ENCODE measurements at regions not wholly inside any gene's neighbourhood (a gene's known extent, or its start where the extent isn't known, plus 50 kb on each side); places are given as distances from the start of the nearest gene placed in this dataset.

DNA sequence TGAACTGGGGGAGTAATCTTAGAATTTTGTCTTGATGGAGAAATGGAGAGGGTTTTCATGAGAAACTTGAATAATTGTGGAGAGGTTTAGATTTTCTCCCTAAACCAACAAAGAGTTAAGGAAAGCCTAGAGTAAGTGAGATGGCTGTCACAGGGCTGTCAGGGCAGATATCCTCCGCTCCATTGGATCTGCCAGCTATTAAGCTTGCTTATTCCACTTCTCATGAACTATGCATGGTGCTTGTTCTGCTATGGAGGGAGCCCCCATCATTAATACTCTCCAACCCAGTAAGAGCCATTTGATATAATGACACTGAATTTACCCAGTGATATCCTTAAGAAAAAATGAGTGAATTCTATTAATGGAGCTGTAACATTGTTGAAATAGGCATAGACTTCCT is 342.8 kb upstream of the MTNR1B start:
- no peak for DNase-seq

DNA sequence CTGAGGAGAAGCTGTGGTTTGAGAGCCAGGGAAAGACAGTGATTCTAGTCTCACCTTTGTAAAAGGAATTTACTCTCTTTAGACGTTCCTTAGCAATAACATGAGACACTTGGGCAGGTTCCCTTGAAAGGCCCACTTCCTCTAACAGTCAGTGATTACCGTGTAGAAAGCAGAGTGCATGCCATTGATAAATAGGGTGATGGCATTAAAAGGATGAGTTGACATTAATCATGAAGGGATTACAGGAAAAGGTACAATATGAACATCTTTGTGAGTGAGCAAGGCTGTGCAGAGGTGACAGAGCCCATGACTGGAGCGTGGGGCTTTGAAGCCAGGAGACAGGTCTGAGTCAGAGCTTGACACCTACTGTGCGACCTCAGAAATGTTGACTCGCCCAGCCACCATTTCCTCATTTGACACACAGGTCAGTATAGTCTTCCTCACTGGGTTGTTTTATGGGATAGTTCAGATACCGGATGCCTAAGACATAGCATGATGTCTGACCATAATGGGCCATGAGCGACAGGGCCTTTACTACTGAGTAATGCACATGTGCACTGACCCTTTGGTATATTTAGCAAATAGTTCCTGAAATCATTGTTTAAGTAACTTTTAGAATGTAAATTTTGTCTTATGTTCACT is 341.7 kb upstream of the MTNR1B start:
- no peak for DNase-seq

DNA sequence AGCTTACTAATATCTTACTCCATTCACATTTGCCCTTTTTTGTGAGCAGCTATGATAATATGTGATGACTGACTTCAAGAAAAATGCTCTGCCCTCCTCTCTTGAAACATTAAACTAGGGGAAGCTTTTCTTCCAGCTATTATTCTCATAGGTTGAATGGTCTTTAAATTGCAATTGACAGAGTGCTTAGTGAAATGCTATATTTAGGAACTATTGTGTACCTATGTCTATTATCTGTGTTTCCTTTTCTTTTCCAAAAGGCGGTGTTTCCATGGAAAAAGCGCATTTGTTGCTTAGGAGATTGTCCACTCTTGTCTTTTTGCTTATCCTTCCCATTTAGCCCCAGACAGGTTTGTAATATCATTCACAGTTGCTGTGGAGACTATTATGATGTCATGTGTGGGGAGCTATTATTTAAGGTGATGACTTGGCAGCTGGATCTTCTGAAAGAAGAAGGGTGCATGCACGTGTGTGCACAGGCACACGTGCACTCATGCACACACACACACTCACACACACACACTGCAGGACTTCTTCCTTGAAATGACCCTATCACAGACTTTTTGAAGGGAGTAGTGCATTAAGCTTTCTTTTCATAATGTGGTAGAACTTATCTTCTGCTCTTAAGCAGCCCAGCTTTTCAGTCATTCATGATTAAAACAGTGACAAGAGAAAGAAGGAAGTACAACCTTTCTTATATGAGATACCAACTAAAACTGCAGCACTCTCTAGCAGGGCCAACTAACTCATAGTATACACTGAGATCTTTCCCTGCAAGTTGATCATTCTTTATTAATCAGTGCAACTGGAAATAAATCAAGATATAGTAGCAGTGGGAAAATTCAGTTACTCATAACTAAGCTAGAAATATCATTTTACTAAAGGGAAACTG is 340.8 kb upstream of the MTNR1B start:
- no peak for DNase-seq

DNA sequence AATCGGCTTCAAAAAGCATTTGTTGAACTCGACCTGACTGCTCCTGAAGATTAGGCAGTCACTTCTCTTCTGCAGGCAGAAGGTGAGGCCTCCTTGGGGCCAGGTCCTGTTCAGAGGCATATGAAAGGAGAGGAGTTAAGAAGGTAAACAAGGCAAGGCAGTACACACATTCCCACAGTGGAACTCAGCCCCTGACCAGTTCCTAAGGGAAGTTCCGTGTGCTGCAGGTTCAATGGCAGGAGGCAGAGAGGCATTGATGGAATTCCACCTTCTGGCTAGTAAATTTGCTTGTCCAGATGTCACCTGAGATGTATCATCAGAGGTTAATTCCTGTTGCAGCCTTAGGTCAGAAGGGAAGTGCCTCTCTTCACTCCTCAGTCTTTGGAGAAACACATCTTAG is 337.0 kb upstream of the MTNR1B start:
- DNase-seq: no peak

DNA sequence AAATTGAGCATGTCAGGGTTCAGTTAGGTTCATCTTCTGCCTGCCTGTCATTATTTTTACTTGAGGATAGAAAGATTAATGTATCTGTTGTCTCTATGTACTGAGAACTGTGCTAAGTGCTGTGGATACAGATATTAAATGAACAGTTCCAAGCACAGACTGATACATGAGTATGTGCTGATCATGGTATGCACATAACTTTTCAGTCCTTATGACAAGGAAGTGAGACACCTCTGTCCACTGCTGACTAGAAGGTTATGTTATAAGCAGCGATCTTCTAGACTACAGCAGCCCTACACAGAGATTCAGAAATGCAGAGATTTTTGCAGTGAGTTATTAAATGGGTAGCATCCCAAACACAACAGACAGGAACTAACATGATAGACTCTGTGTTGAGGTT is 335.6 kb upstream of the MTNR1B start:
- no peak for DNase-seq

DNA sequence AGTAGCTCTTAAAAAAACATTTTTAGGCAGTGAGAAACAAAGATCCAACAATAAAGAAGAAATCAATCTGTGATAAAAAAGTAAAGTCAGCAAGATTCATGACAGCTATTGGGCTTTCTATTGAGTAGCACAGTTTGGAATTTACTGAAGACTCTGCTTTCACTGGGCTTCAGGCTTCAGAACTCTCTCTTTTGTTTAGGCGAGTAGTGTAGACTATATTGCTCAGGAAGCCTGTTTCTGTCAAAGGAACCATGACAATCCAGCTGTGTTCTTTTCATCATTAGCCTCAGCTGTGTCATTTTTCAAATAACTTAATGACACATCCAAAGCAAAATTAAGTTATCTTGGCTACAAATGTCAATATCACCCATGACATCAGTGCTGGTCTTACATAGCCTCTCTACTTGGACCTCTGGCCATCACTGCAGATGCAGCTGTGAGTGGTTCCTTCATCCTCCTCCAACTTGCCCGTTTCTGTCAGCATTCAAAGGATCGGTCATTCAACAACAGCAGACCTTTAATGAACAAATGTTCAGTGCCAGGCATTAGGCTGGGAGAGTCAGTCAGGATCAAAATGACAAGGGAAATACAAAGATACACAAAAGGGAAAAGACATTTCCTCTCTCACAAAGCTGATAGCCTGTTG is 332.8 kb upstream of the MTNR1B start:
- no peak for DNase-seq

DNA sequence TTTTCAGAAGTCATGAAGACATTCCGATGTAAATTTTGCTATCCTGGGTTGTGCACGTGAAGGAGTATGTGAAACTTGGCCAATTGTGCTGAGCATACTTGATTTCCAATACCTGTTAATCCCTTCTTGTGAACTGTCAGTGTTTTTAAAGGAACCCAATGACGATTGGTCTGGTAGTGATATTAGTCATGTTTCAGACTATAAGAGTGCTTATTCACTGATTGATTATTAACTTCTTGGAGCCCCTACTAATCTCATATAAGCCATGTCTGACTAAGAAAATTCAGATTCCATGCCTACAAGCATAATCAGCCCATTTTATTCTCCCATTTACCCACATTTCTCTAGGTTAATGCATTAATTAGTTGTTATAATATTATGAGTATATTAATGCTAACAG is 330.8 kb upstream of the MTNR1B start:
- DNase-seq: no peak

DNA sequence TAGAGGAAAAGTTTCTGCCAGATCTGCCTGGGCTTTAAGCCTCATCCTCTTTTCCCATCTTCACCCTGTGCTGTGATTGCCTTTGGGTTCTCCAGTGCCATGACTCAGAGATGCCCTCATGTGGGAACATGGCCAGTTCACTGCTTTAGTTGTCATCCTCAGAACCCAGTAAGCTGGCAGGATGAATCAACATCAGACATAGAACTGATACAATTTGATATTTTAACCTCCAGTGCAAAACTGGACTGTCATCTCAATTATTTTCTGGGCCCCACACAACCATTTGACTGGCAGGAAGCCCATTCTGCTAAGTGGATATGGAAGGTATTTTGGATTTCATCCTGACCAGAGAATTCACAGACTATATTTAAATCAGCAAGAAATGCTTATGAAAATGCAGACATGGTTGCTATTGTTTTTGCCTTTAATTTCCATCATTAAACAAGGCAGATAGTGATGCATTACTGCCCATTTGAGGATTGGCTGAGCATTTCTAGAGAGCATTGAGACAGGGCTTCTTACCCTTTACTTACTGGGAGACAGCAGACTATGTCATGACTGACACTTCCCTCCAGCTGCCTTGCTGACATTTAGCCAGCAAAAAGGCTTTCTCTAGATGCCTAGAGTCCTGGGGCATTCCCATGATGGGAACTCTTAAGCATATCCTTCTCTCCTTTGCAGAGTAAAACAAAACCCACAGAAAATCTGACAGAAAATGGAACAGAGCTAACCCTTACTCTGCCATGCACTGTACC is 327.1 kb upstream of the MTNR1B start:
- DNase-seq: no peak

DNA sequence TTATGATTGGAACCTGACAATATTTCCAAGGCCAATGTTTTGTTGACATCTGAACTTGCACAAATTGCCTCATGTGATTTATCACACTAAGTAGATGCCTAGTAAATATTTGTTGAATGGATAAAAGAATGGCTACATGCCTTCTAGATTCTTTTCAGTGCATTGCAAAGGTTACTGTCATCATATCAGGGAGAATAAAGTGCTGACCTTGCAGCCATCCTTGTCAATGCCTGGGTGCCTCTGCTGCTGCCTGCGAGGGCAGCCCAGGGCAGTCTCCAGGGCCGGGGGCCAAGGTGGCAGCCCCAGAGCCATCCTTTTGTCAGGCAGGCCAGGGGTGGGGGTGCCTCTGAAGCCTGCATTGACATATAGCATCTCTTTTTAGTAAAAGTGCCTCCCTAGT is 325.6 kb upstream of the MTNR1B start:
- DNase-seq: no peak

DNA sequence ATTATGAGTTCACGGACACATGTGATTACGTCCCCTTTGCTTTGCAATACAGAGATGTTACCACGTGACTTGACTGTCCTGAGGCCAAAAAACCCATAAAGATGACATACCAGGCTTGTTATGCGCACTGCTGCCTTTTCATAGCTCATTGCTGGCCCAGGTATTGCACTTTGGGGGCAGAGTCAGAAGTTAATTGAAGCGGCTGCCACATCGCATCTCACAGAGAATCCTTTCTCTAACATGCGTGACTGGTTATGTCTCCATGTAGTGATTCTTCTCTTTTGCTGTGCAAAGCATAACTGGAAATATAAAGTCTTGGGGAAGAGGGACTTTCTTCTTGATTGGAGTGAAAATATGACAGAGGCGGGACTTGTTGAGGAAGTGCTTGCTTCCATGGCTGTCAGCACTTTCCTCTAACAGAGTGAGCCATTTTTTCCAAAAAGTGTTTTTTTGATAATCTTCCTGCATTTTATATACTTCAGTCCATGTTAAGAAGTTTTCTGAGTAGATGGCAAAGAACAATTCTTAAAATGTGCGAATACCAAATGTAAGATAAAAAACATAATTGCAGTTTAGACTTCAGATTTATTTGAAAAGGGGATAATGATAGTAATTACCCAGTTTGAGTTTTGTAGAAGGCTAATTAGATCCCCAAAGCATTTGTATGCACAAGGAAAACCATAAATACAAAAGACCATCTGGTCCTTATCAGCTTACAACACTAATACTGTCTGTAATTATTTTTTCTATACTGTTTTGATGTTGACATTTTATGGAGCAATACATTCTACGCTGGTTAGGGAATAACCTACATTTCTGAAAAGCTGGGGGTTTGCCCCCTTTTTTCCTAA is 324.6 kb upstream of the MTNR1B start:
- DNase-seq: no peak

DNA sequence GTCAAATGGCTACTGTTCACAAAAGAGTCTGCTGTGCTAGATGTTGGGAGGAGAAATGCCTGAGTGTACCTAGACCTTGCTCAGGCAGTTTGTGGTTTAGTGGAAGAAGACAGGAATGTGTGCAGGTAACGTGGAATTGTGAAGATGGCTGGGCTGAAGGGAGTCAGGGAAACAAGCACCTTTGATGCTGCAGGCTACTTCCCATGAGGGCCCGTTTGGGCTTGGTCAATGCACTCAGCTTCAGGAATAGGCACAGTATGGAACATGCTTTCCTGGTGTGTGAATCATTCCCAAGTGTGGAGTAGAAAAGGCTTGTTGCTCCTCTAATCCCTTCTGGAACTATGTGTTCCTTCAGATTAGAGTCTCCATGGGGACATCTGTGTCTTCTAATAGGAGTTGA is 318.3 kb upstream of the MTNR1B start:
- no peak for DNase-seq

DNA sequence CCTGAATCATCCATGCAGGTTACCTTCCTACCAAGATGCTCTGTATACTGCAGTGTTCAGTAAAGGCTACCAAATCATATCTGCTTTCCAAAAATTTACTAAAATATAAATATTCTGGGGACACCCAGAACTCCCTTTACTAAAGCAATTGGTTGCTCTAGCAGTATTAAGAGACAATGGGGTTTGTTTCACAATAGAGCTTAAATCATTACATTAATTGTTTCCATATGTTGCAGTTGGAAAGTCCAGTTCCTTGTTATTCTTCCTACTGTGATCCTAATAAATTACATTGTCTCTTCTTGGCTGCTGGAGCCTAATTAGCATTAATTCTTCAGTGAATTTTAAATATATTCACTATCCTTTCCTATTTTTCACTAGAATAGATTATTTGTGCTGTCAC is 316.0 kb upstream of the MTNR1B start:
- DNase-seq: no peak

DNA sequence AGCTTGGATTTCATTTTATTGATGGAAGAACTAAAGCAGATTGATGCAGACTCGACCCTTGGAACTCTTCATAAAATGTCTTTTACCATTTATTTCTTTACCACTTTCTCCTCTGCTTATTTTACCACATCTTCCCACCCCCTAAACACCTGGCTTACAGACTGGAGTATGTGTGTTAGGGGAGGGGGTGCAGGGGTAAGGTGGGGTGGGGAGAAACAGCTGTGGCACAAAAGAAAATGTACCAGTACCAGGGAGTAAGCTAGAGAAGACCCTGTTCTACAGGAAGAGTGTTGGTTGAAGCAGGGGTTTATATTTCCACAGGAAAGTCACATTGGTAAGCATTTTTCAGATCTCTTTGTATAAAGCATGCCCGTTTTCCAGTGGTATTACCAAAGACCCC is 312.7 kb upstream of the MTNR1B start:
- DNase-seq: no peak

DNA sequence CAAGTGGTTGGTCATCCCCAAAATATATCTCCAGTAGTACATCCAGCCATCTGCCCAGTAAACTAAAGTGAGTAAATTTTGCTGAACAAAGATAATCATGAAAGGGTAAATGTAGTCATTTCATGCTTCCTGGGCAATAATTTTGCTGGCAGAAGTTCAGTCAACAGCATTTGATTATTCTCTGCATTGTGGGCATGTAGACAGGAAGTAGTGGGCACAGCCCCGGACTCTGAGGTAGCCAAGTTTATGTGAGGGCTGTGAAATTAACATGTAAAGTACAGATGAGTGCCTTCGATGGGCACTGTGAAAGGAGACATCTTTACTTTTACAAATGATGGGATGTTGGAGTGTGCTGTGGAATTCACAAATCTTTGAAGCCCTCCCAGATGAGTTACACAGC is 312.2 kb upstream of the MTNR1B start:
- DNase-seq: no peak

DNA sequence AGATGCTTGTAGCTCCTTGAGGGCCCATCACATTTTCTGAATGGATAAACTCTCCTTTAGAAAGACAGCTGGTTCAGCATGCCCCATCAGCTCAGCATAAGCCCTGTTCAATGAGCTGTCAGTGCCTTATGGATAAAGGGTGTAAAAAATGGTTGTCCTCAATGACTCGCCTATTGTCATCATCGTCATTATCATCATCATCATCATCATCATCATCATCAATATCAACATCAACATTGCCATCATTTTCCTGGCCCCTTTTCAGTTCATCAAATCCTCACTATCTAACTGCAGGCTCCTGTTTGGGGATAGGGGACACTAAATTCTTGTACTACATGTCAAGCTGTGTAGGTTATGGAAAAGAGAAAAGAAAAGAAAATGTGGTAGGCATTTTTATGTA is 310.7 kb upstream of the MTNR1B start:
- DNase-seq: no peak

DNA sequence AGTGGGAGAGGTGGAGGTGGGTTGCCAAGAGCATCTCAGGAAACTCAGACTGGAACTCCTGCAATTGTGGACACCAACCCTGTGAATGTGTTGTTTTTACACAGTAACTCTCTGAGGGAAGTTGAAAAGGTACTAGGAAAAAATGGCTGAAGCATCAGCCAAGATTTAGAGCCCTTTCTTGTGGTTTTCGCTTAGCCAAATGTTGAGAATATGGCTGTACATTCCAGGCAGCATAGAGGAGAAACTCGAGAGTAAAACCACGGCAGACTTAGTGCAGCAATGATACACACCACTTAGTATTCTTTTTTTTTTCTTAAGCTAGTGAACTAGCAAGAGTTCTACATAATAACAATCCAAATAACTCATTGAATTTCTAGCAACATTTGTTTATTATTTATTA is 309.7 kb upstream of the MTNR1B start:
- DNase-seq: no peak

DNA sequence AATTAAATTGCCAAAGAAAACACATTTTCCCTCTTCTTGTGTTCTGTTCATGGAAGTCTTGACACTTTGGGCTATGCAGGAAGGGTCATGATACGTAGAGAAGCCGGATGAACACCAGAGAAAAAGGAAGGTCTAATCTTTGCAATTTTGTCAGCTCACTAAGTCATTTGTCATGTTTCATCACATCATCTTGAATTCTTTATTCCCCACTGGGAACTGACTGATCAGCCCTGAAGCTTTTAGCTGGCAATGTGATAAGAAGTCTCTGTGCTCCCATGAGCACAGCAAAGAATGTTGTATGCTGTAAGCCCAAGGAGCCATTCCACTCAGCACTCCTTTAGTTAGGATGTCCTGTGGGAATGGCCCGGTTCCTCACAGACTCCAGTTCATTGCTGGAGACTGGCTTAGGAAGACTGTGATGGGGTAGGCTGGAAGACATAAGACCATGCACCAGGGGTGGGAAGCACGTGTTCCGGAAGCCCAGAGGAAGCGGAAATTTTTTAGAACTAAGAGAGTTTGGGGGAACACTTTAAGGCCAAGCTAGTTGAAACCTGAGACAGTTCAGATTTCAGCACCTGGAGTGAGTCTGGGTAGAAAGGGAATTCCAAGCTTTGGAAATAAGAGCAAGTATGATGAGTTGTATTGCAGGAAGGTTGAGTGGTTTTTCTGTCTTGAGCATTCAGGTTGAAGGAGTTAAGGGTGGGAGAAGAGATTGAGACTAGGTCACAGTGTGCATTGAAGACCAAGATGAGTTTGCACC is 306.7 kb upstream of the MTNR1B start:
- DNase-seq: no peak

DNA sequence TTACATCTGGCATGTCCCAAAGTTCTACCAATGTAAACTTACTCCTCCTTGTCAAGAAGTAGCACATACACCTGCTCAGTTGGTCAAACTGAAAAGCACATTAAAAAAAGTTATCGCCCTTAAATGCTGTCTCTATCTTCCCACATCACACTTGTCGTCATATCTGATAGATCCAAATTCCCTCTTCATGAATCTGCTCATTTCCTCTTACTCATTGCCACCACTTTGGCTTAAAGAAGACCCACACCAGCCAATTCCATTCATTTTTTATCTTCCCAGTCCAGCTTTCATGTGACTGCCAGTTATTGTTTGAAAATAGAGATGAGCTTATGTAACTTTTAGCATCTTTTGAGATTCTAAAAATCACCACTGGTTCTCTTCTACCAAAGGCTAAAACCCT is 305.9 kb upstream of the MTNR1B start:
- no peak for DNase-seq

DNA sequence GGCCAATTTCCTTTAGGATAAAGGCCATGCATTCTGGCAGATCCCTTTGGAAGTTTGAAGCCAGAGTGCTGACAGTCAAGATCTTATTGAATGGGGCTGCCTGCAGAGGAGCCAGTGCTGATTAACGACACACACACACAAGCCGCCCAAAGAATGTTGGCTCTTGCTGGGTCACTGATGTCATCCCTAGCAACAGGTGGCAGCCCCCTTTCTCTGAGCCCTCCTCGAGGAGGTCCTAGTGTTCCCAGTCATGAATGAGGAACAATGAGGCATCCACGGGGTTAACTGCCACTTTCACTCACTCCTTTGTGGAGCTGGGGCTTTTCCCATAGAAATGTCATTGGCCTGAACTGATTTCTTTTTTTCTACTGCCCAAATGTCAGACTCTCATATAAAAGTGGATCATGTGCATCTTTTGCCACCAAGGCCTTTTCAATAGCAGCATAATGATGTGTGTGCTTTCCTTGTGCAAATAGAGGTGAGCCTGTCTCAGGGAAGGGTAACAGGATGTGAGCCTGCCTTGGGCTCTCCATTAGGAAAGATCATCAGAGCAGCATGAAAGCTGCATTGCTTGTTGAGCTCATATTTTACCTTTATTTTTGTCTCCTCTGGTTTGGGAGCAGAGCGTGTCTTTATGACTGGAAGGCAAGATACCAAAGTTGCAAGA is 301.8 kb upstream of the MTNR1B start:
- DNase-seq: no peak

DNA sequence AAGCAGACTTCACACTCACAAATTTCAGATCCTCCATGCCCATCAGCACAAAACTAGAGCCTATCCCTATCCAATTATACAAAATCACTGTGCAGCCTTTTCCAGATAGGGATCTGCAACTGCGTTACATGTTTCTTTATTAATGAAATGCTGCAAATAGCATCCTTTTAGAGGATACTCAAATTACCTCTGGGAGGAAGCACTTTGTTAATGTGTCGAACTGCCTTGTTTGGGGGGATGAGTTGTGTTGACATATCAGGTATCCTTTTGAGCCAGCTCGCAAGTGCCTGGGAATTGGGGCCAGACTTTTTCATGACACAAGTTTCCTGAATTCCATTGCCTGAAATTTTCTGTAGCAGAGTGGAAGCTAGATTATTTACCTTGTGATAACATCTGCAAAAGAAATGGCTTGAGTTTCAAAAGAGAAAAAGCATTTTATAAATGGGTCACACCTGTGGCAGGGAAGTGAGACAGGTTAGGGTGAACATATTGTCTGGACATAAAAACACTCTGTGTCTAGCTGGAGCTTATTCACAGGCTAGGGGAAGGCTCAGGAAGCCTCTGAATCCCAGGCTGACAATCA is 299.1 kb upstream of the MTNR1B start:
- DNase-seq: no peak

DNA sequence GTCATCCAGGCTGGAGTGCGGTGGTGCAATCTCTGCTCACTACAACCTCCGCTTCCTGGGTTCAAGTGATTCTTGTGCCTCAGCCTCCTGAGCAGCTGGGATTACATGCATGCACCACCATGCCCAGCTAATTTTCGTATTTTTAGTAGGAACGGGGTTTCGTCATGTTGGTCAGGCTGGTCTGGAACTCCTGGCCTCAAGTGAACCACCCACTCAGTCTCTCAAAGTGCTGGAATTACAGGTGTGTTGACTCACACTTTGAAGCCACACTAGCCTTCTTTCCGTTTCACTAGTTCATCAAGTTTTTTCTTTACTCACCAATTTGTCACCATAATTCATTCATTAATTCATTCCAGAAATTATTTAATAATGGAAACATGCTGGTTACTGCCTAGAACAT is 298.4 kb upstream of the MTNR1B start:
- no peak for DNase-seq

Data from CD4-positive, alpha-beta T cell treated with Interleukin-21 for 1 hour (primary cell).